NCI-H2107 treated with DMSO at 0.1 percent for 48 hours (cell line): ENCODE measurements at regions not wholly inside any gene's neighbourhood (a gene's known extent, or its start where the extent isn't known, plus 50 kb on each side); places are given as distances from the start of the nearest gene placed in this dataset.

Source experiments
- DNase-seq: peaks from one replicate; lab custom pipeline; 2025; ENCODE audit not compliant: unreplicated experiment; lab: John Stamatoyannopoulos, UW

GRCh38 chr12:90098132-90098779 is 389.6 kb upstream of the ATP2B1 start:
- DNase-seq: no peak

GRCh38 chr12:90091809-90092208 is 383.2 kb upstream of the ATP2B1 start:
- no peak for DNase-seq

DNA sequence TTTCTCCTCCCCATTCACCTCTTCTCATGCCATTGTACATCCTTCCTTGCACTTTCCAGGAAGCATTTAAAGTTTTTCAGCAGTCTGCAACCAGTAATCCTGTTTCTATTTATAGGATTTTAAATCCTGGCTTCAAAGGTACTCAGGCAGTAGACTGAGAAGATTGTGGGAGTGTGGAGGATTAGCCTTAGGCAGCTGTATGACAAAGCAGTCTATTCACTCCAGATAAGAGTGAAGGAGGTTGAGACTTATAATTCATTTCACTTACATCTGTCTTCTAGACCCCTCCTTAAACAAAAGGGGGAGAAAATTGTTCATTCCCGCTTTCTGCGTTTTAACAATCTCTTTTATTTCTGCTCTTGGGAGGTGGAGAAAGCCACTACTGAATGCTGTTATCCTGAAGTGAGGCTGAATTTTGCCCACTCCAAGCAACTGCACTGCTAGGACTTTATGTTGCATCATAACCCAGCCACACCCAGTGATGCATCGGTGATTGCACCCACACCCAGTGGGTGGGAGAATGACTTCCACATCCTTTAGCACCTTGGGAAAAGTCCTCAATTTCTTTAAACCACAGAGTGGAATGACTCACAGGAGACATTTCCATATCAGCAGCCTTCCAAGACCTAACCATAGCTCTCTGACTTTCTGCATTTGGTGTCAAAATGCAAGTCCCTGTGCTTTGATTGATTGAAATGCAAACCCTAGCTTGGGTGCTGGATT is 382.5 kb upstream of the ATP2B1 start:
- no peak for DNase-seq

GRCh38 chr12:90086281-90086680 is 377.6 kb upstream of the ATP2B1 start:
- no peak for DNase-seq

DNA sequence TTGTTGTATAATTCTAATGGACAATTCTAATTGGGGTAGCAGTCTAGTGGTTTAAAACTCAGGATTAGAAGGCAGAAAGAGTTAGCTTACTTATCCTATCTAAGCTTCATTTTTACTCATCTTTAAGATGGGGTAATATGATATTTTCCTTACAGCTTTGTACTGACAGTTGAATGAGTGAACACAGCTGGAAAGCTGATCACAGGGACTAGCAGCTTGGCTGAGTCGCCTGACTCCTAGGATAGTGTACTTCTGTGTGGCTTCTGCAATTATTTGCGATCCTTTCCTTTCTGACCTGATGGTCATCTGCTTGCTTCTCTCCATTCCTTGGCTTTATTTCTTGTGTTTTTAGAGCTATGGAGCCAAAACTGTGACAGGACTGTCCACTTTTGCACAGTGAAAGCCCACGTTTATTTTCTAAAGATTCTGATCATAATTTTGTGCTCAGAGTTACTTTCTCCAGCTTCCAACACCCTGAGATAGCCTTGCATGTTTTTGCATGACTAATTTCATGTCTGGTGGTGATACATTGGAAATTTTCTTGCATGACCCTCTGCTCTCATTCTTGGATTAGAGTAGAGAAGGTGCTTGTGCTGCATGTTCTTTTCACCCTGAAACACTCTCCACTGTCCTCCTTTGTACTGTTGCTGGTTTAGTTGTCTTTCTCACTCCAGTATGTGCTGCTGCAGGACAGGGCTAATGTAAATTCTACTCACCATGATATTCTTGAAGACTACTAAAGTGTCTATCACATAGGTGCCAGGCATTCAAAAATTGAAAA is 377.0 kb upstream of the ATP2B1 start:
- no peak for DNase-seq

- no peak for DNase-seq
Observed at GRCh38 chr12:90084018-90084417, 375.4 kb upstream of the ATP2B1 start.

DNA sequence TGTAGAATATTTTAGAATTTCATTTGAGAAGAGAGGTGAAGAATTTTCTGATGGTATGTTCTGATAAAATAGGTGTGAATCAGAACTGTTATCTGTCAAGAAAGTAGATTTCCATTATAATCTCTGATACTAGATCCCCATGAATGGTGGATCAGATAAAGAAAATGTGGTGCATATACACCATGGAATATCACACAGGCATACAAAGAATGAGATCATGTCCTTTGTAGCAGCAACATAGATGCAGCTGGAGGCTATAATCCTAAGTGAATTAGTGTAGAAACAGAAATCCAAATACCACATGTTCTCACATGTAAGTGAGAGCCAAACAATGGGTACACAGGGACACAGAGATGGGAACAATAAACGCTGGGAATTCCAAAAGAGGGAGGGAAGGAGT is 372.0 kb upstream of the ATP2B1 start:
- DNase-seq: no peak

GRCh38 chr12:90079529-90080210 is 371.0 kb upstream of the ATP2B1 start:
- DNase-seq: no peak

- DNase-seq: no peak
Observed at GRCh38 chr12:90078344-90078743, 369.7 kb upstream of the ATP2B1 start.

DNA sequence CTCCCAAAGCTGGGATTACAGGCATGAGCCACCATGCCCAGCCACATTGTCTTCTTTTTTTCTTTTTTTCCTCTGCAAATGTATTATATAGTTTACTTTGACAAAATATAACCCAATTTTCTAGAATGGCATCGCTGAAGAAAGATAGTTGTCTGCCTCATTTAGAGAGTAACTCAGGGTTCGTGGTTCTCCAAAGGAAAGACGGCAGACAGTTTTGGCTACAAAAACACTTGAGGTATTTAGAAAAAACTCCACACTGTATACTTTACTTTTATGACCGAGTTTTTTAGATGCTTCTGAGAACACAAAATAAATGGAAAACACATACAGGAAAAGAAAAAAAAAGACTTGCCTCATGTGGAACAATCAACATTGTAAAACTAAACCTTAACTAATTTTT is 369.1 kb upstream of the ATP2B1 start:
- no peak for DNase-seq

DNA sequence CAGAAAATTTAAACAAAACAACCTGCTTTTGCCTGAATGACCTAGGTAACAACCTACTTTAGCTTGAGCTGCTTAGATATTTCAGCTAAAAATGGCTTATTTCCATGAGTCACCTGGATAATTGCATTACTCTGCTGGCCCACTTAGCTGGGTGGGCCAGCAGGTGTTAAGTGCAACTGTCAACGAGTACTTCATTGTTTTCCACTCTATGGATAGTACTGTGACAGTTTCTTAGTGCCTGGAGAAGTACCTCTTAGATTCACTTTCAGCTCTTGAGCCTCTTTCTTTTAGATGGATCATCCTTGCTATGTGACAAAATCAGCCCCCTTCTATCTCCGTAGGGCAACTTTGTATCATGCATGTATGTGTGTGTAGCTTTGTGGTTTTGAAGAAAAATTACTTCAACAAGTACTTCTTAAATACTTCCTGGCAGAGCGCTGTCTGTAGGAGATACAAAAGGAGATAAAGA is 368.2 kb upstream of the ATP2B1 start:
- no peak for DNase-seq

- no peak for DNase-seq
Observed at GRCh38 chr12:90075685-90076084, 367.0 kb upstream of the ATP2B1 start.

DNA sequence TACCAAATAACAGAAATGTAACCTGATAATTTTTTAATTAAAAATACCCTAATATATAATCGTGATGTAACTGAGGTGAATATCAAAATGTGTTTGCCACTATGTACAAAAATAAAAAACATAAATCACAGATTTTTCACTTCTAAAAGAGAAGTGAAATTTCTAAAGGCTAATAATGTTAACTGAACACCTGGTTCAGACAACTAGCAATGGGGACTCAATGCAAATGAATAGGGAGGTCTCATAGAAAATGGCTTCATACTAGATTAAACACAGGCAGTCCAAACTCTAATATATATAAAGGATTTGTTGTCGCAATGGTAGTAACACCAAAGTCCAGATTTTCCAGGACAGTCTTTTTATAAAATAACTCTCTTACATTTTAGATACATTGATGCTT is 365.4 kb upstream of the ATP2B1 start:
- no peak for DNase-seq

DNA sequence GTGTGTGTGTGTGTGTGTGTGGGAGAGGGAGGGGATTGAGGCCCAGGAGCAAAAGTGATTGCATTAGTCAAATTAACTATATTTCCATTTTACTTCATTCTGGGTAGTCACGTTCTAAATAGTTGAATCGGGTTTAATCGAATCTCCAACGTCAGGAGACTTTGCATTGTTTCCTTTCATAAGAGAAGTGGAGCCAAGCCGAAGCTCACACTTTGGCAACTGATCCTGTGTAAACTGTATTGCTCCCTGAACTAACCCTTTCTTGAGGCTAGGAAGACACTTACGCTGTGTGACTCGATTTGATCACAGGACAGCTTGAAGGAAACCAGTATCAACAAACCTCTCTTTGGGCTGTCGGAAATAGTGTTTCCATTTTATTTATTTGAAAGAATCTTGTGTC is 363.4 kb upstream of the ATP2B1 start:
- no peak for DNase-seq

DNA sequence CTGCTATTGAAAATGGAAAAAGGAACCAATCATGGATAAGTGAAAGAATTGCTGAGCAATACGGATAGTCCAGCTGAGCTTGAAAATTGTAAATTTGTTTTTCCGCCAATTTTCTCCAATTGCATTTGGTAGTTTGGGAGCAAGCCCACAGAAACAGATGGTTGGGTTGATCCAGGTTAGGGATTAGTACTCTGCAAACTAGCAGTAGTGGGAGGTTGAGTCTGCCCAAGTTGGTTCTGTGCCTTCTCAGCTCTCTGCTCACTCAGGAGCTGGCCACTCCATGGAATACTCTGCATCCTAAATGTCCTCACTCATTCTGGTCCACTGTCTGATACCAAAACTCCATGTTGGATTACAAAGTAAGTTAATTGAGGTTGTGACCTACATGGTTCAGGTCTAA is 361.1 kb upstream of the ATP2B1 start:
- DNase-seq: no peak

DNA sequence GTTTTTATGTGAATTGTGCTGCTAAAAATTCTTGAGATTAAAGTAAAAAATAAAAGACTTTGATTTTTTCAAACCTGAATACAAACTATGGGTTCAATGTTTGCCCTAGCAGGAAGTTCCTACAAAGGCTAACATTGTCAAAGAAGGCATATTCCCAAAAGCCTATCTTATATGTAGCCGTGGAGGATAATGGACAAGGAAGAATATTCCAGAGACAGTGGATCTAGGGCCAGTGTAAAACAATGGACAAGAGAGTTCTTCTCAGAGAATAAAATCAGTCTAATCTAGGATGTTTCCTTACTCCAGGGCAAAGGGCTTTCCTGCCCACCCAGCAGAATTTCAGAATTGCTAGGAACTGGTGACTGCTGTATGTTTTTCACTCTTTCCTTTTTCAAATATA is 359.2 kb upstream of the ATP2B1 start:
- DNase-seq: no peak

- no peak for DNase-seq
Observed at GRCh38 chr12:90064852-90065801, 356.5 kb upstream of the ATP2B1 start.

DNA sequence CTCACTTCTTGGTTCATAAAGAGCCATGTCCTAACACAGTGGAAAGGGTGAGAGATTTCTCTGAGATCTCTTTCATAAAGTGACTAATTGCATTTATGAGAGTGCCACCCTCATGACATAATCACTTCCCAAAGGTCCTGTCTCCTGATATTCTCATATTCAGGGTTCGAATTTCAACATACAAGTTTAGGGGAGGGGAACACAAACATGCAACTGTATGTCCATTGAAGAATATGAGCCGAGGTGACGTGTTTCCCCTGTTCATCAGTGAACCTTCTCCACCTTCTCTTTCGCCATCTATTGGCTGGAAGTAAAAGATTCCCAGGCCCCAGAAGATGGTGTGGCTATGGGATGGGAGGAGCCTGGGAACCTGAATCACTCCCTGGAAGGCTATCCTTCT is 354.2 kb upstream of the ATP2B1 start:
- no peak for DNase-seq

DNA sequence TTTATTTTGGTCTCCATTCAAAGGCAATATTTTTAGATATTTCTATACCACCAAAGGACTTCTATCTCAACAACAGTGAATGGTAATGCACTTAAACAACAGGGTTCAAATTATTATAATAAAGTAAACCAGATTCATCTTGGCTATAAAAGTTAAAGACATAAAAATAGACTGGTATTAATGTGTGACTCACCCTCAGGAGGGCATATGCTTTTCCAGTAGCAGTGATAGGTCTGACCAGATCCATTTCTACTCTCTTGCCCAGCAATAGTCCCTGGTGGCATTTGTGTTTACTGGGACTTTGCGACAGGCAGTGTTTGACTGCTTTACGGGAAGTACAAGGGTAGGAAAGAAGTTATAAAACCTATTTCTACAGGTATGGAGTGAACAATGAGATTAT is 353.2 kb upstream of the ATP2B1 start:
- DNase-seq: no peak

GRCh38 chr12:90060031-90060430 is 351.4 kb upstream of the ATP2B1 start:
- no peak for DNase-seq
